Suprapubic skin (tissue), 3 donors: ENCODE measurements at regions not wholly inside any gene's neighbourhood (a gene's known extent, or its start where the extent isn't known, plus 50 kb on each side); places are given as distances from the start of the nearest gene placed in this dataset.

Experiments used
- CTCF ChIP-seq, 2 donors: fragments of 200-600 bp in 1 of 2; fragments of 450-650 bp in 1 of 2; sonication (generic) in 1 of 2; IDR thresholded peaks; one replicate each; pipeline ENCODE4 v1.5.1; 2016 to 2019; ENCODE audit warnings: antibody characterized with exemption in 2 of 2, mild to moderate bottlenecking in 1 of 2, moderate library complexity in 1 of 2
- POLR2A ChIP-seq, 2 donors: fragments of 450-650 bp; IDR thresholded peaks; one replicate each; pipeline ENCODE4 v1.6.1; 2017; ENCODE audit warnings: antibody characterized with exemption in 2 of 2, mild to moderate bottlenecking in 2 of 2, moderate library complexity in 2 of 2

- TF ChIP-seq CTCF (IDR thresholded peaks at IDR 0.05) (no peak), POLR2A (IDR thresholded peaks at IDR 0.05) (no peak)
These were observed 150.6 kb upstream of the AFDN start for GRCh38 chr6:167676000-167676665.
